HG03045 (cell line): ENCODE measurements at regions not wholly inside any gene's neighbourhood (a gene's known extent, or its start where the extent isn't known, plus 50 kb on each side); places are given as distances from the start of the nearest gene placed in this dataset.
"Not testable (repeated sequence)": the region's sequence is repeated elsewhere in the genome, so short reads cannot be mapped to it uniquely, and the experiment has no call there.

Source experiments
- ATAC-seq: cut with Tn5 transposase; IDR thresholded peaks from one replicate; pipeline ENCODE4 v1.9.1; 2021; ENCODE audit warnings: mild to moderate bottlenecking, moderate library complexity; ENCODE audit not compliant: unreplicated experiment

DNA sequence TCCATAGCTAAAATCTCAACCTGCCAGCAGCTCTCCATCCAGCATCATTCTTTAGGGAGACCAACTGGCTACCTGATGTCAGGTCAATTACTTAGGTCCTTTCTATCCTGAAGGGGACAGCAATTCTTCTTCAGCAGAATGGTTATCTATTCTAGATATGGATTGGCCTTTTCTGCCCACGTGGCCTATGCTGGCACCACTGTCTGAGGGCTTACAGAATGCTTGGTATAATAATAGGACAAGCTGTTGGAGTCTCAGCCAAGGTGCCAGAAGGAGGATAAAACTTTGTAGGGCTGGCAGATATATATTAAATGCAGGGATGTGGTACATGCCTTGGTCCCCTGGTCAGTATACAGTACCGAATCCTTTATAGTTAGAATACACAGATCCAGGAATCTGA lies 89.8 kb upstream of the C1GALT1C1 start:
- no peak for ATAC-seq

DNA sequence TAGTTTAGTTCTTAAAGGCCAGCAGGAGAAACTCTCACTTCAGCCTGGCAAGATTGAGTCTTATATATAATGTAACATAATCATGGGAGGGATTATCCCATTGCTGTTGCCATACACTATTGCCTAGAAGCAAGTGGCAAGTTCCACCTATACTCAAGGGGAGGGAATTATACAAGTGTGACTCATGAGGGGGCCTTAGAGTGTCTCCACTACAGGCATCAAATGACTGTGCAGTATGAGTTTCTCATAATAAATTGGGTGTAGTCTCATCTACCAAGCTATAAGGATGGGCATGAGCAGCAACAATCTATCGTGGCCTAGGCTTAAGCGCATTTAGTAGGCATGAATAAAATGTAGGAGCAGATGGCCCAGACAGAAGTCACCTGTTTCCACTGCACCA lies 89.1 kb upstream of the C1GALT1C1 start:
- no peak for ATAC-seq

DNA sequence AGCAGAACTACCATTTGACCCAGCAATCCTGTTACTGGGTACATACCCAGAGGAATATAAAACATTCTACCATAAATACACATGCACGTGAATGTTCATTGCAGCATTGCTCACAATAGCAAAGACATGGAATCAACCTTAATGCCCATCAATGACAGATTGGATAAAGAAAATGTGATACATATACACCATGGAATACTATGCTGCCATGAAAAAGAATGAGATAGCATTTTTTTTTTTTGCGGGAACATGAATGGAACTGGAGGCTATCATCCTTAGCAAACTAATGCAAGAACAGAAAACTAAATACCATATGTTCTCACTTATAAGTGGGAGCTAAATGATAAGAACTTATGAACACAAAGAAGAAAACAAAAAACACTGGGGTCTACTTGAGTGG lies 72.5 kb upstream of the C1GALT1C1 start:
- ATAC-seq, result not testable (repeated sequence)

DNA sequence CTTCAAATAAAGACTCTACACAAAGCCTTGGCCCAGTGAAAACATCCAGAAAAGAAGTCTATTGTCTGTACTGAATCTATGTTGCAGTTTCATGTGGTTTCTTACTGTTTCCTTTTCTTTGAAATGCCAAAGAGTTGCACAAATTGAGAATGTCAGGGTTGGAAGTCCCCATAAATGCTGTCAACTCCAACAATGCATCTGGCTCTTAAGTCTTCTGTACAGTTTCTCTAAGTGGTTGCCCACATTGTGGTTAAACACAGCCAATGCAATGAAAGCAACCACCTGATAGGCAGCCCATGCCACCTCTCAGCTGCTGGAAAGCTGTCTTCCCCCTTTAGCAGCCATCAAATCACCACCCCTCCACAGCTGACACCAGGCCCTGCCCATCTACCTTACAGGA lies 67.2 kb upstream of the C1GALT1C1 start:
- peak; percentile 70 for ATAC-seq

DNA sequence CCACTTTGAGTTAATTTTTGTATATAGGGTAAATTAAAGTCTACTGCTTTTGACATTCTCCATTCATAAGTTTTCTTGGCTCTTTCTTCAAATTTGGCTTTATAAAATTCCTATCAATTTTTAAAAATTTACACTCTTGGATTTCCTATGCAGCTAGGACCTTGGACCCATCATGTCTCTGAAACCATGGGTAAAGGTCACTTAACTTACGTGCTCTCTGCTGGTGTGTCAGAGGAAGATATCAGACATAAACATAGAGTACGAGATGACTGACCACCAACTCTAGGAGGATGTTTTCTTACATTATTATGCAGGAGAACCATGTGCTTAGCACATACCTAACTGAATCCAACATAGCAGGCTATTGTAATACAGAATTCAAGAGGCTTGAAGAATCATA lies 62.5 kb upstream of the C1GALT1C1 start:
- ATAC-seq, result no peak

DNA sequence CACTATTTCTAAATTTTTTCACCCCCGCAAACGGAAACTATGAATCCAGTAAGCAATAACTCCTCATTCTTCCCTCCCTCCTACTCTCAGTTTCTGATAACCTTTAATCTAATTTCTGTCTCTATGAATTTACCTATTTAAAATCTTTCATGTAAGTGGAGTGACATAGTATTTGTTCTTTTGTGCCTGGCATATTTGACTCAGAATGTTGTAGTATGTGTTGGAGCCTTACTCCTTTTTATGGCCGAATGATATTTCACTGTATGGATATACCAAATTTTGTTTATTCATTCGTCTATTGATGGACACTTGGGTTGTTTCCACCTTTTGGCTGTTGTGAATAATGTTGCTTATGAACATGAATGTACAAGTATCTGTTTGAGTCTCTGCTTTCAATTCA lies 61.1 kb upstream of the C1GALT1C1 start:
- ATAC-seq, result no peak

DNA sequence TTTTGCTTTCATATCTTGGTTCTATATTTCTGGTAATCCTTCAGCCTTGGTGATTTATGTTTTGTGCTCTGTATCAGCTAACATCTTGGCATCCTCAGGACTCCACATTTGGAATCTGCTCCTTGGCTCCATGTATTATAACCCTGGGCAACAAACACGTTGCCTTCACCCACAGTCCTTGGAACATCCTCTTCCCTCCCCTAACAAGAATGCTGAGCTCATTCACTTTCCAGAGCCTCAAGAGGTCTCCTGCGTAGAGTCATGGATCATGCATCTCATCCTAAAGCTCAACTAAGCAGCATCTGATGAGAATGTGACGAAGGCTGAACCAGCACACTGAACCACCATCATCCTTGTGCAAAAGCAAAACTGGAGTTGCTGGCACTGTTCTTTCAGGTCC lies 60.5 kb upstream of the C1GALT1C1 start:
- ATAC-seq, result no peak

DNA sequence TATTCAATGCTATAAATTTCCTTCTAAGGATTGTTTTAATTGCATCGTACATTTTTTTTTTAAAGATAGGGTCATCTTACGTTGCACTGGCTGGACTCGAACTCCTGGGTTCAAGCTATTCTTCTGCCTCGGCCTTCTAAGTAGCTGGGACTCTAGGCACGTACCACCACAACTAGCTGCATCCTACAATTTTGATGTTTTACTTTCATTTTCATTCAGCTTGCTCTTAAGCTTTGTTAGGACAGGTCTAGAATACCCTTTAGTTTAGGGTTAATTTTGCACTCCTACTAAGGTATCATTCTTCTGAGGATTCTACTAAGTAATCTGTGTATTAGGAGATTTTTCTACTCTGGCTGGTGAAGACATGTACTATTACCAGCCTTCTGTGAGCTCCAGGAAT lies 50.2 kb upstream of the C1GALT1C1 start:
- ATAC-seq, result no peak
